GM12892 (cell line): ENCODE measurements at regions not wholly inside any gene's neighbourhood (a gene's known extent, or its start where the extent isn't known, plus 50 kb on each side); places are given as distances from the start of the nearest gene placed in this dataset.
"Not testable (repeated sequence)": the region's sequence is repeated elsewhere in the genome, so short reads cannot be mapped to it uniquely, and the experiment has no call there.

Source experiments
- DNase-seq: peaks from one replicate; pipeline ENCODE4 v3.0.0; 2011; ENCODE audit not compliant: insufficient read length
- FAIRE-seq: peaks from 2 replicates; lab custom pipeline; 2011; peaks lifted over from hg19 to GRCh38; lab: Jason Lieb, UNC
- POLR2A ChIP-seq: IDR thresholded peaks from 2 replicates; pipeline ENCODE4 v1.6.1; 2011; ENCODE audit warnings: low read depth, low read length, control low read depth
- POLR2AphosphoS5 ChIP-seq: IDR thresholded peaks from 2 replicates; pipeline ENCODE4 v1.6.1; 2011; ENCODE audit warnings: low read depth, low read length, control low read depth
- TAF1 ChIP-seq: IDR thresholded peaks from 2 replicates; pipeline ENCODE4 v1.6.1; 2011; ENCODE audit warnings: low read depth, mild to moderate bottlenecking, control low read depth, low read length, borderline replicate concordance

DNA sequence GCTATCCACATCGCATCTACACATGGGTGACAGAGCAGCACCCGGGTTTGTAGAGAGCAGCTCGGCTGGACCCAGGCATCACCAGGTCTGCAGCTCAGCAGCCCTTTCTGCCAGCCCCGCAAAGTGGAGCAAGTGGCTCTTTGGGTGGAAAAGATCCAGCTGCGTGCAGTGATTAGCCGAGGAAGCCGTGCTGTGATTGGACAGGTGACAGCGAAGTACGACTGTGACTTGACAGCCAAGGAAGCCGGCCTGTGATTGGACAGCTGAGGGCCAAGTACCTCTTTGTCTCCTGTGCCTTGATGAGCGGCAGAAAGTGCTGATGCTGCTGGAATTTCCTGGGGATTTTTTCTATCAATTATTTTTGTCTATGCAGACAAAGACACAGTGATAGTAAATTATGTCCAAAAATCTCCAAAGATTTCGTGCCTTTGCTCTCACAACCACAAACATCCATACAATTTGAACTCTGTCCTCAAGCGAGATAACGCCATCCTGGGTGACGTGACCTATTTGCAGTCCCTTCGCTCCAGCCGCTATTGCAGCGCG, 62.3 kb upstream of the GPR31 start:
- DNase-seq (no peak), FAIRE-seq (no peak)
- no peak for TF ChIP-seq POLR2A
- no peak for TF ChIP-seq POLR2AphosphoS5
- TF ChIP-seq TAF1: no peak

DNA sequence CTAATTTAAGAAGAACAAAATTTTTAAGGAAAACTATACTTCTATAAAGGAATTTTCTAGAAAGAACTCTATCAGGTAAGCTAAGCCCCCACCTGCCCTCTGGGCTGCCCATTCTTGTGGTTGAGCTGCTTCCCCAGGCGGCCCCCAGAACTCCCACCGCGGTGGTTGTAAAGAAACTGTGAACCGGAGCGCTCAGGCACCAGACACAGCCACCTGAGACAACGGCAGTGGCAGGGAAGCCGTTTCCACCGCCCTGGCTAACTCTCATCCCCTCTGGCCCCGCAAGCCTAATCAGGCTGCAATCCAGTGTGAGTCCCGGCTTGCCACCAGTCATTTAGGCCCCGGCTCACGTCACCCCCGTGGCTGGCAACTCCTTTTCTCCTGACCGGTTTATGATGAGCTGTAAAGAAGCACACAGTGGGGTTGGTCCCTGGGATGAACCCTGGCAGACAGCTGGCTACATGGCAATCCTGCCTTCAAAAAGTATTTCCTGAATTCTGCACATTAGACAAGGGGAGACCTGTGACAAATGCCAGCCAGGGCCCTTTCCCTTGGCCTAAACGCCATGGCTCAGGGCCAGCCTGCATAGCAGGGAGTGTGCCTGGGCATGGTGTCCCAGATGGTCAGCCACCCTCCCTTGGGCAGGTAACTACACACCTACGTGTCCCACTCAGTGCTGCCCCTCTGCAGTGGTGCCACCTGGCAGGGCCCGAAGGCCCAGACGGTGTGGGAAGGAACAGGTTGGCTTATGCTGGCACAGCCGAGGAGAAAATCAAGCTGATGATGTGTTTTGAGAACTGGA, 63.8 kb upstream of the GPR31 start:
- no peak for FAIRE-seq
- no peak for DNase-seq
- TF ChIP-seq POLR2A (no peak), TAF1 (no peak)

- not testable (repeated sequence) for DNase-seq, FAIRE-seq
Measured at GRCh38 chr6:167225566-167226382, 65.3 kb upstream of the UNC93A start.

GRCh38 chr6:167226383-167226685, 64.8 kb upstream of the UNC93A start:
- DNase-seq (no peak), FAIRE-seq (no peak)
- TF ChIP-seq POLR2A (no peak), POLR2AphosphoS5 (no peak), TAF1 (no peak)

DNA sequence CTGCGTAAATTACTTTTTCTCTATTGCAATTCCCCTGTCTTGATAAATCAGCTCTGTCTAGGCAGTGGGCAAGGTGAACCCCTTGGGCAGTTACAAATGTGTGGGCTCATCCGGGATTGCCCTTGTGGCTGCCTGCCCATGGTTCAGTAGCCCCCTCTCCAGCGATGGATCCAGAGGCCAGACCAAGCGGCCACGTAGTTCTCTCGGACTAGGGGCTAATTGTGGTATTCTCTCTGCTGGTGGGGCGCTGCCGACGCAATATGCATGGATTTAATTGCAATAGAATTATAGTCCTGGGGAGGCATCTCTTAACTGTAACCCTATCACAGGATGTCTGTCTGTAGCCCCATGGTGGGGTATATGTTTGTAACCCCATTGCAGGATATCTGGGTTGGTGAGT, 64.3 kb upstream of the UNC93A start:
- FAIRE-seq (no peak), DNase-seq (no peak)
- TF ChIP-seq POLR2A: no peak
- TF ChIP-seq POLR2AphosphoS5: no peak
- TF ChIP-seq TAF1: no peak

DNA sequence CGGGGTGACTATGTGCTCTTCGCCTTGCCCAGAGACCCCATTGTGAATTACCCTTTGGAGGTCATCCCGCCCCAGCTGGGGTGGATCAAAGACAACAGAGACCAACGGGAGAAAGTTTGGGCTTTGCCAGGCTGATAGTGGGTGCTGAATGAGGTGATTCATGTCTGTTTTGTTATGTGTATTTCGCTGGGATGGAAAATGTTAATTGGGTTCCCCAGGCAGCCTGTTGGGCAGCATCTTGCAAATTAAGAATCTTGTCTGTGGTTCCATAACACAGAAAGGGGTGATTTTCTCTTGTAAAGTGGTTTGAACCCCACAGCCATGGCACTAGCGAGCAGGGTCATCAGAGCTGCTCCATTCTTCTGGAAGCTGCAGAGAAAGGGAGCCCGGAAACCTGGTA, 63.1 kb upstream of the UNC93A start:
- DNase-seq (no peak), FAIRE-seq (no peak)
- no peak for TF ChIP-seq POLR2AphosphoS5
- TF ChIP-seq TAF1: no peak
- no peak for TF ChIP-seq POLR2A

DNA sequence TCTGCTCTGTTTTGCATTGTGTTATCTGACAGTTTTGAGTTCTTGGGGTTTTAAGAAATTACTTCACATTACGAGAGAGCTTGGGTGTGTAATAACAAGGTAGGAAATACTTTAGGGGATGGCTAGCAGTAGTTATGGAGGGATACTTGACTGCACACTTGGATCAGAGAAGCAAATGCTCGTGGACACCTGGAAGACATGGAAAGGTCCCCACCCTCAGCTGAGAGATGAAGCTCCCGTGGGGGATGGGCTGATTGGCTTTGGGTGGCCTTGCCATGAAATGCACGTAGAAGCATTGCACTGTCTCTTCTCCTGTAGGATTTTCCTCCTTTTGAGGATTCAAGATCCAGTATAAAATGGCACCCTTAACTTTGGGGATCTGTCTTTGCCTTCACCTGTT, 61.5 kb upstream of the UNC93A start:
- FAIRE-seq: no peak
- no peak for DNase-seq
- TF ChIP-seq TAF1 (no peak), POLR2AphosphoS5 (no peak), POLR2A (no peak)

GRCh38 chr6:167230288-167230687, 60.8 kb upstream of the UNC93A start:
- FAIRE-seq (no peak), DNase-seq (no peak)
- TF ChIP-seq TAF1 (no peak), POLR2A (no peak)

DNA sequence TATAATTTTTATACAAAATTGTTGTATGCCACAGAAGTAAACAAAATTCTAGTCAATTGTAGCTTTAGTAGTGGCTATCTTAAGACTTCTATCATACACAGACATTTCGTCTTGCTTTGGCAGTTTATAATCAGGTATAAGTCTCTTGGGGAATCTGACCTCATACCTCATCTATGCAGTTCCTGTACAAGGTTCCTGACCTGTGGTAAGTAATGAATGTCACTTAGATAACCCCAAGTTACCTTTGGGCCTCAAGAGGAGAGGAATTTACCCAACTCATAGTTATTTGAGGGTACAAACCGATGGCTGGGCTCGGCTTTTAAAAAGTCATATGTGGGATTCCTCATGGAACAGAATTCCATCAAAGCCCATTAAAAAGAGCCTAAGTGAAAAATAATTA, 58.8 kb upstream of the UNC93A start:
- no peak for TF ChIP-seq POLR2AphosphoS5
- TF ChIP-seq TAF1: no peak
- no peak for TF ChIP-seq POLR2A
- no peak for FAIRE-seq
- DNase-seq: no peak

- FAIRE-seq (no peak), DNase-seq (no peak)
- no peak for TF ChIP-seq POLR2A
- no peak for TF ChIP-seq TAF1
- no peak for TF ChIP-seq POLR2AphosphoS5
Measured at GRCh38 chr6:167233490-167233889, 57.6 kb upstream of the UNC93A start.

DNA sequence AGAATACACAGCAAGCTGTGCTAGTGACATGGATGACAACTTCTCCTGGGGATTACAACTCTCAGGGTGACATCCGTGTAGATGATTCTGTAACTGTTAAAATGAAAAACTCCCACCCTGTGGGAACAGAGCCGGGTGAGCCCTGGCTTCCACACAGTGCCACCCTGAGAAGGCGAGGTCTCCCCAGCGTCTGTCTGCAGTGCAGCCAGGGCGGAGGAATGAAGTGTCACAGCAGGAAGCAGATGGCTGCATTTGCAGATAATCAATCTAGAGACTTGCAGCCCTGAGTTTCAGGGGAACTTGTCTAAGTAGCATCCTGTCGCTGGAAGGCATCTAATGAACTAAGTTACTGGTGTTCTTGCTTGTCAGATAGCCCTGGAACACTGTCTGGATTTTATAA, 56.5 kb upstream of the UNC93A start:
- not testable (repeated sequence) for DNase-seq, FAIRE-seq

GRCh38 chr6:167235005-167235404, 56.1 kb upstream of the UNC93A start:
- DNase-seq (no peak), FAIRE-seq (no peak)
- TF ChIP-seq POLR2AphosphoS5: no peak
- TF ChIP-seq POLR2A: no peak
- no peak for TF ChIP-seq TAF1
